H1 (cell line): ENCODE measurements at regions not wholly inside any gene's neighbourhood (a gene's known extent, or its start where the extent isn't known, plus 50 kb on each side); places are given as distances from the start of the nearest gene placed in this dataset.

Experiments used
- CTCF ChIA-PET: fragments of 300-600 bp; sonication (Branson Sonifier 250); formaldehyde crosslinking; loops from one replicate; lab custom pipeline; 2021; ENCODE audit not compliant: partially characterized antibody; lab: Charles Lee
- POLR2A ChIA-PET: fragments of 300-600 bp; sonication (Branson Sonifier 250); formaldehyde crosslinking; loops from one replicate; lab custom pipeline; 2021; ENCODE audit warnings: inconsistent platforms; ENCODE audit not compliant: partially characterized antibody; lab: Charles Lee
- DNase-seq, 2 experiments: peaks; one replicate each; pipeline versions ENCODE4 v3.0.0 to v3.0.0-alpha.2; 2010 to 2022; ENCODE audit warnings: low spot score in 2 of 2, low read depth in 1 of 2, mixed read lengths in 1 of 2
- FAIRE-seq: peaks from 2 replicates; lab custom pipeline; 2011; peaks lifted over from hg19 to GRCh38; lab: Jason Lieb, UNC
- H2AFZ ChIP-seq: 2 replicates; pipeline ENCODE4 v1.8.1; 2012; ENCODE audit warnings: low read length, inconsistent platforms
- H2AK5ac ChIP-seq: 2 replicates; pipeline ENCODE4 v1.6.1; 2013; ENCODE audit warnings: low read depth, low read length
- H2BK120ac ChIP-seq: replicated peaks from 2 replicates; pipeline ENCODE3; 2013; ENCODE audit warnings: low read depth, low read length, inconsistent platforms
- H2BK12ac ChIP-seq: 2 replicates; pipeline ENCODE4 v1.6.1; 2013; ENCODE audit warnings: low read depth, low read length
- H2BK15ac ChIP-seq: 2 replicates; pipeline ENCODE4 v1.6.1; 2013; ENCODE audit warnings: low read length
- H2BK20ac ChIP-seq: 2 replicates; pipeline ENCODE4 v1.6.1; 2013; ENCODE audit warnings: low read length
- H2BK5ac ChIP-seq: 2 replicates; pipeline ENCODE4 v1.6.1; 2013; ENCODE audit warnings: low read depth, low read length
- H3K14ac ChIP-seq: 2 replicates; pipeline ENCODE4 v1.6.1; 2013; ENCODE audit warnings: inconsistent platforms; ENCODE audit not compliant: insufficient read length
- H3K18ac ChIP-seq: 2 replicates; pipeline ENCODE4 v1.6.1; 2013; ENCODE audit warnings: low read length; ENCODE audit errors: extremely low read depth
- H3K23ac ChIP-seq: 2 replicates; pipeline ENCODE4 v1.6.1; 2013; ENCODE audit warnings: inconsistent platforms; ENCODE audit not compliant: insufficient read length
- H3K23me2 ChIP-seq: 2 replicates; pipeline ENCODE4 v1.6.1; 2013; ENCODE audit warnings: low read depth, low read length
- H3K27ac ChIP-seq: 2 replicates; pipeline ENCODE4 v1.6.1; 2011; ENCODE audit warnings: low read depth, low read length, inconsistent platforms
- H3K27me3 ChIP-seq, 4 experiments: replicated peaks in 1 of 4; 1 replicate in 1 of 4; 2 replicates in 3 of 4; pipeline versions ENCODE4 v1.6.1 to v1.8.1; 2011 to 2013; ENCODE audit warnings: low read length in 3 of 4, mild to moderate bottlenecking in 3 of 4, inconsistent platforms in 2 of 4, mixed read lengths in 2 of 4, moderate library complexity in 1 of 4; ENCODE audit not compliant: control insufficient read depth in 3 of 4, insufficient read depth in 3 of 4; ENCODE audit errors: extremely low read depth in 1 of 4
- H3K36me3 ChIP-seq, 4 experiments: 2 replicates each; pipeline versions ENCODE4 v1.6.1 to v1.8.1; 2011 to 2013; ENCODE audit warnings: mild to moderate bottlenecking in 4 of 4, low read length in 3 of 4, moderate library complexity in 2 of 4, control low read depth in 1 of 4, inconsistent platforms in 1 of 4; ENCODE audit not compliant: insufficient read depth in 4 of 4, control insufficient read depth in 2 of 4
- H3K4ac ChIP-seq: replicated peaks from 2 replicates; pipeline ENCODE3; 2013; ENCODE audit warnings: low read length, low read depth, mixed read lengths, inconsistent platforms; ENCODE audit not compliant: insufficient read length
- H3K4me1 ChIP-seq, 4 experiments: replicated peaks in 1 of 4; 1 replicate in 1 of 4; 2 replicates in 3 of 4; pipeline versions ENCODE4 v1.6.1 to v1.8.1; 2011 to 2013; ENCODE audit warnings: low read length in 3 of 4, inconsistent platforms in 2 of 4, mixed read lengths in 1 of 4; ENCODE audit not compliant: insufficient read depth in 4 of 4, control insufficient read depth in 3 of 4
- H3K4me2 ChIP-seq, 2 experiments: 2 replicates each; pipeline versions ENCODE4 v1.6.1 to v1.8.1; 2011 to 2013; ENCODE audit warnings: low read depth in 2 of 2, low read length in 2 of 2, control low read depth in 1 of 2, inconsistent platforms in 1 of 2, mild to moderate bottlenecking in 1 of 2; ENCODE audit not compliant: insufficient read depth in 1 of 2
- H3K4me3 ChIP-seq, 4 experiments: fragments of 200-600, 300-600 bp in 1 of 4; sonication (generic), shearing (Covaris generic), sonication (Bioruptor Twin) in 1 of 4; 2 replicates each; pipeline versions ENCODE4 v1.5.1 to v1.8.1; 2011 to 2016; ENCODE audit warnings: low read length in 4 of 4, low read depth in 3 of 4, control low read depth in 2 of 4, inconsistent platforms in 2 of 4, mild to moderate bottlenecking in 2 of 4, mixed read lengths in 1 of 4, moderate library complexity in 1 of 4; ENCODE audit not compliant: insufficient read depth in 2 of 4; ENCODE audit errors: extremely low read depth in 1 of 4
- H3K56ac ChIP-seq: replicated peaks from 2 replicates; pipeline ENCODE3; 2013; ENCODE audit warnings: low read depth, mild to moderate bottlenecking, mixed read lengths, low read length, inconsistent platforms; ENCODE audit not compliant: insufficient read length
- H3K79me1 ChIP-seq: 2 replicates; pipeline ENCODE4 v1.6.1; 2013; ENCODE audit warnings: low read depth, low read length, control low read depth
- H3K79me2 ChIP-seq, 2 experiments: 2 replicates each; pipeline versions ENCODE4 v1.6.1 to v1.8.1; 2012 to 2013; ENCODE audit warnings: low read length in 2 of 2, mild to moderate bottlenecking in 2 of 2, inconsistent platforms in 1 of 2; ENCODE audit not compliant: insufficient read depth in 2 of 2, control insufficient read depth in 1 of 2
- H3K9ac ChIP-seq, 4 experiments: replicated peaks in 1 of 4; 1 replicate in 1 of 4; 2 replicates in 3 of 4; pipeline versions ENCODE4 v1.6.1 to v1.8.1; 2011 to 2013; ENCODE audit warnings: low read depth in 3 of 4, low read length in 3 of 4, control low read depth in 2 of 4, mild to moderate bottlenecking in 2 of 4, moderate library complexity in 2 of 4, inconsistent platforms in 1 of 4; ENCODE audit errors: extremely low read depth in 1 of 4
- H3K9me3 ChIP-seq, 2 experiments: 2 replicates each; pipeline versions ENCODE4 v1.6.1 to v1.8.1; 2012 to 2013; ENCODE audit warnings: mild to moderate bottlenecking in 2 of 2, moderate library complexity in 2 of 2, control low read depth in 1 of 2, inconsistent platforms in 1 of 2, low read depth in 1 of 2, low read length in 1 of 2, mixed read lengths in 1 of 2; ENCODE audit not compliant: insufficient read depth in 2 of 2
- H4K20me1 ChIP-seq, 2 experiments: replicated peaks in 1 of 2; 2 replicates each; pipeline versions ENCODE3 to v1.8.1; 2011 to 2013; ENCODE audit warnings: inconsistent platforms in 2 of 2, low read length in 2 of 2, mild to moderate bottlenecking in 1 of 2; ENCODE audit not compliant: insufficient read depth in 2 of 2, control insufficient read depth in 1 of 2
- H4K5ac ChIP-seq: 2 replicates; pipeline ENCODE4 v1.6.1; 2013; ENCODE audit warnings: low read length, low read depth, mixed read lengths, inconsistent platforms; ENCODE audit not compliant: insufficient read length
- H4K8ac ChIP-seq: 2 replicates; pipeline ENCODE4 v1.8.0; 2013; ENCODE audit warnings: mild to moderate bottlenecking, moderate library complexity, low read length, inconsistent platforms; ENCODE audit not compliant: insufficient read depth; ENCODE audit errors: extremely low read depth
- H4K91ac ChIP-seq: replicated peaks from 2 replicates; pipeline ENCODE3; 2013; ENCODE audit warnings: low read length, mixed read lengths, inconsistent platforms; ENCODE audit not compliant: insufficient read length
- EZH2 ChIP-seq: fragments of 200-600 bp; sonication (generic); IDR thresholded peaks from 2 replicates; pipeline ENCODE4 v1.7.1; 2012; ENCODE audit warnings: low read depth, mild to moderate bottlenecking, moderate library complexity, low read length, inconsistent platforms; ENCODE audit not compliant: severe bottlenecking
- HDAC2 ChIP-seq, 2 experiments: fragments of 300-600 bp in 1 of 2; sonication (generic) in 1 of 2; IDR thresholded peaks; 2 replicates each; pipeline ENCODE4 v1.6.1; 2011 to 2012; ENCODE audit warnings: low read depth in 2 of 2, low read length in 2 of 2, mild to moderate bottlenecking in 2 of 2, moderate library complexity in 2 of 2, borderline replicate concordance in 1 of 2, inconsistent platforms in 1 of 2
- KDM4A ChIP-seq: IDR thresholded peaks from one replicate; pipeline ENCODE4 v1.7.1; 2012; ENCODE audit warnings: low read depth, mild to moderate bottlenecking, moderate library complexity, low read length, inconsistent platforms; ENCODE audit not compliant: severe bottlenecking
- NANOG ChIP-seq: IDR thresholded peaks from 2 replicates; pipeline ENCODE4 v1.6.1; 2011; ENCODE audit warnings: low read length, low read depth, mild to moderate bottlenecking, inconsistent platforms; ENCODE audit not compliant: insufficient read depth, poor library complexity, severe bottlenecking
- SIN3A ChIP-seq, 2 experiments: IDR thresholded peaks in 1 of 2; conservative IDR thresholded peaks in 1 of 2; 2 replicates each; pipeline ENCODE4 v1.6.1; 2011 to 2012; ENCODE audit warnings: low read length in 2 of 2, improper control_type of control experiment in 1 of 2, low read depth in 1 of 2, mild to moderate bottlenecking in 1 of 2
- TAF1 ChIP-seq: IDR thresholded peaks from 2 replicates; pipeline ENCODE4 v1.6.1; 2011; ENCODE audit warnings: mild to moderate bottlenecking, low read depth, low read length
- YY1 ChIP-seq: IDR thresholded peaks from 2 replicates; pipeline ENCODE4 v1.6.1; 2011; ENCODE audit warnings: low read depth, mild to moderate bottlenecking, low read length
- WGBS, 2 experiments: shearing (Covaris generic) in 1 of 2; methylation state at CpG; one replicate each; pipeline versions ENCODE4 v1.1.6 to v1.1.7; 2013 to 2015; ENCODE audit warnings: low lambda C conversion rate in 2 of 2, mixed read lengths in 2 of 2, inconsistent platforms in 1 of 2, low coverage in 1 of 2, missing lambda C conversion rate in 1 of 2; ENCODE audit not compliant: insufficient replicate concordance in 2 of 2, insufficient coverage in 1 of 2, insufficient read length in 1 of 2; ENCODE audit errors: extremely low coverage in 1 of 2, missing lambda C conversion rate in 1 of 2; 5-methylcytosine and 5-hydroxymethylcytosine counted together

DNA sequence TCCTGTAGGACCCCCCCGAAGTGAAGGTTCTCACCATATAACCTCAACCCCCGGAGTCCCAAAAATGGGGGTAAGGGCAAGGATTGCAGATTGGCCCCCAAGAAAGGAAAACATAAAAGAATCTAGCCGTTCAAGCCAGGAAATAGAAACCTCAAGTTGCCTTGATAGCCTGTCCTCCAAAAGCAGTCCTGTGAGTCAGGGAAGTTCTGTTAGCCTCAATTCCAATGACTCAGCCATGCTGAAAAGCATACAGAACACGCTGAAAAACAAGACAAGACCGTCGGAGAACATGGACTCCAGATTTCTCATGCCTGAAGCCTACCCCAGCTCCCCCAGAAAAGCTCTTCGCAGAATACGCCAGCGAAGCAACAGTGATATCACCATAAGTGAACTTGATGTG is 344.2 kb upstream of the RGS6 start:
- Histone ChIP-seq H3K79me2 (peaks cover 0 to 12% of the 10 kb centered on the region in 2 experiments; a peak in 2 of 4 replicates), H3K14ac (no peak overlapping the region), H3K9me3 (no peaks in the 10 kb centered on the region), H4K20me1 (peaks cover 2% of the 10 kb centered on the region in 2 experiments), H3K4me1 (peaks cover 0 to 7% (median 3%) of the 10 kb centered on the region in 4 experiments; a peak in 3 of 7 replicates), H2BK120ac (no peak overlapping the region), H4K91ac (no peak overlapping the region), H3K36me3 (peaks cover 0 to 4% (median 0%) of the 10 kb centered on the region in 4 experiments; a peak in 1 of 8 replicates), H4K8ac (no peak overlapping the region), H3K18ac (no peak overlapping the region), H3K27ac (no peak overlapping the region), H3K4me2 (no peak overlapping the region), H3K23ac (no peak overlapping the region), H2BK15ac (no peak overlapping the region), H3K56ac (no peak overlapping the region), H3K79me1 (no peaks in the 10 kb centered on the region; the same call in 1 of the 2 replicates), H2AFZ (no peak overlapping the region), H4K5ac (no peak overlapping the region), H3K27me3 (no peaks in the 10 kb centered on the region), H2BK5ac (no peak overlapping the region), H2BK12ac (no peak overlapping the region), H2AK5ac (no peak overlapping the region), H3K9ac (no peak overlapping the region), H3K4ac (no peak overlapping the region), H3K23me2 (no peaks in the 10 kb centered on the region), H3K4me3 (no peak overlapping the region), H2BK20ac (no peak overlapping the region)
- FAIRE-seq (no peak), DNase-seq (no peak)
- 98% methylated on average over 9 of the region's 9 CpGs; no CpG with 5 or more reads in 1 of the 2 experiments for WGBS, 2 experiments
- TF ChIP-seq NANOG (no peak), SIN3A (conservative IDR thresholded peaks at IDR 0.05 in 1 of 2, IDR thresholded peaks at IDR 0.05 in 1 of 2; ENCODE audit: low read depth in 1 of 2, low read length in 2 of 2) (no peak), EZH2 (no peak), YY1 (no peak), KDM4A (no peak), TAF1 (no peak), HDAC2 (IDR thresholded peaks at IDR 0.05; ENCODE audit: borderline replicate concordance in 1 of 2, low read depth in 2 of 2, low read length in 2 of 2) (no peak)
- ChIA-PET CTCF (interaction anchor here (0.6 kb wide), 1 partner anchor 12 kb away, joined by 3 read pairs; no protein-coding TSS in a partner anchor), POLR2A (no interaction called here)
